IMR-90 (cell line): ENCODE measurements at regions not wholly inside any gene's neighbourhood (a gene's known extent, or its start where the extent isn't known, plus 50 kb on each side); places are given as distances from the start of the nearest gene placed in this dataset.

ENCODE experiments used
- ATAC-seq: fragments of 200-7000 bp; cut with Tn5 transposase; 2 replicates; pipeline ENCODE4 v1.9.1; 2020; ENCODE audit warnings: low read depth, mild to moderate bottlenecking, moderate library complexity
- BruUV-seq: library from RNA; stranded (reverse); fragments of 400-500 nt; replicated peaks from 2 replicates; lab custom pipeline; 2021; lab: Mats Ljungman, UMichigan
- CTCF ChIA-PET: fragments of 300-600 bp; formaldehyde crosslinking; extraction: SDS; loops from one replicate; lab custom pipeline; 2021; ENCODE audit warnings: antibody characterized with exemption; lab: Yijun Ruan, JAX
- POLR2A ChIA-PET: fragments of 300-600 bp; sonication (Branson Sonifier 250); formaldehyde crosslinking; loops from one replicate; lab custom pipeline; 2022; ENCODE audit warnings: antibody characterized with exemption; ENCODE audit not compliant: unreplicated experiment; lab: Charles Lee
- DNase-seq: peaks from one replicate; pipeline ENCODE4 v3.0.0; 2013
- H2AFZ ChIP-seq: replicated peaks from 2 replicates; pipeline ENCODE3; 2013; ENCODE audit warnings: low read length, mild to moderate bottlenecking; ENCODE audit not compliant: poor library complexity
- H2AK5ac ChIP-seq: 2 replicates; pipeline ENCODE4 v1.6.1; 2013; ENCODE audit warnings: low read depth, low read length, inconsistent platforms
- H2AK9ac ChIP-seq: replicated peaks from 2 replicates; pipeline ENCODE3; 2013; ENCODE audit warnings: mild to moderate bottlenecking, low read depth, low read length, moderate library complexity; ENCODE audit not compliant: poor library complexity
- H2BK120ac ChIP-seq: 2 replicates; pipeline ENCODE4 v1.6.1; 2013; ENCODE audit warnings: low read depth, low read length, inconsistent platforms
- H2BK15ac ChIP-seq: 3 replicates; pipeline ENCODE4 v1.6.1; 2013; ENCODE audit warnings: low read depth, low read length, inconsistent platforms
- H2BK20ac ChIP-seq: 2 replicates; pipeline ENCODE4 v1.6.1; 2013; ENCODE audit warnings: low read depth, mild to moderate bottlenecking, inconsistent platforms, low read length, moderate library complexity
- H2BK5ac ChIP-seq: 2 replicates; pipeline ENCODE4 v1.6.1; 2013; ENCODE audit warnings: mild to moderate bottlenecking, low read depth, low read length, inconsistent platforms; ENCODE audit not compliant: poor library complexity, severe bottlenecking
- H3K14ac ChIP-seq: replicated peaks from 2 replicates; pipeline ENCODE4 v1.6.1; 2013; ENCODE audit warnings: low read depth, low read length, inconsistent platforms
- H3K18ac ChIP-seq: 2 replicates; pipeline ENCODE4 v1.6.1; 2013; ENCODE audit warnings: low read depth, low read length, control low read depth
- H3K23ac ChIP-seq: 2 replicates; pipeline ENCODE4 v1.6.1; 2013; ENCODE audit warnings: low read depth, low read length, inconsistent platforms
- H3K27ac ChIP-seq: 2 replicates; pipeline ENCODE4 v1.5.1; 2013; ENCODE audit warnings: mild to moderate bottlenecking, control low read depth, low read length; ENCODE audit not compliant: insufficient read depth
- H3K27me3 ChIP-seq: 2 replicates; pipeline ENCODE4 v1.6.1; 2013; ENCODE audit warnings: low read length; ENCODE audit not compliant: control insufficient read depth, insufficient read depth
- H3K36me3 ChIP-seq: 2 replicates; pipeline ENCODE4 v1.6.1; 2013; ENCODE audit warnings: low read length, mixed read lengths; ENCODE audit not compliant: control insufficient read depth, insufficient read depth
- H3K4ac ChIP-seq: 2 replicates; pipeline ENCODE4 v1.6.1; 2013; ENCODE audit warnings: low read depth, low read length, inconsistent platforms
- H3K4me1 ChIP-seq: 2 replicates; pipeline ENCODE4 v1.6.1; 2013; ENCODE audit warnings: low read length, mixed read lengths; ENCODE audit not compliant: control insufficient read depth, insufficient read depth
- H3K4me2 ChIP-seq: 2 replicates; pipeline ENCODE4 v1.6.1; 2013; ENCODE audit warnings: low read depth, mild to moderate bottlenecking, control low read depth, low read length, moderate library complexity
- H3K4me3 ChIP-seq: 2 replicates; pipeline ENCODE4 v1.5.1; 2013; ENCODE audit warnings: low read depth, mild to moderate bottlenecking, control low read depth, low read length, moderate library complexity; ENCODE audit not compliant: insufficient read depth
- H3K56ac ChIP-seq: 2 replicates; pipeline ENCODE4 v1.6.1; 2013; ENCODE audit warnings: low read length, inconsistent platforms; ENCODE audit not compliant: insufficient read depth; ENCODE audit errors: extremely low read depth
- H3K79me1 ChIP-seq, 2 experiments: 2 replicates each; pipeline ENCODE4 v1.6.1; 2013; ENCODE audit warnings: low read length in 2 of 2, inconsistent platforms in 1 of 2, low read depth in 1 of 2
- H3K9ac ChIP-seq: 2 replicates; pipeline ENCODE4 v1.6.1; 2013; ENCODE audit warnings: low read depth, low read length, control low read depth
- H3K9me1 ChIP-seq: 2 replicates; pipeline ENCODE4 v1.6.1; 2013; ENCODE audit warnings: low read length, inconsistent platforms; ENCODE audit not compliant: insufficient read depth
- H3K9me3 ChIP-seq: 2 replicates; pipeline ENCODE4 v1.6.1; 2013; ENCODE audit warnings: low read length; ENCODE audit not compliant: control insufficient read depth, insufficient read depth
- H4K20me1 ChIP-seq: 2 replicates; pipeline ENCODE4 v1.6.1; 2013; ENCODE audit warnings: low read length, inconsistent platforms; ENCODE audit not compliant: insufficient read depth
- H4K5ac ChIP-seq: 2 replicates; pipeline ENCODE4 v1.6.1; 2013; ENCODE audit warnings: mild to moderate bottlenecking, low read depth, low read length, control low read depth
- H4K8ac ChIP-seq, 2 experiments: 2 replicates each; pipeline ENCODE4 v1.6.1; 2013; ENCODE audit warnings: low read depth in 2 of 2, low read length in 2 of 2, control low read depth in 1 of 2, inconsistent platforms in 1 of 2
- H4K91ac ChIP-seq: 2 replicates; pipeline ENCODE4 v1.6.1; 2013; ENCODE audit warnings: low read depth, low read length, inconsistent platforms; ENCODE audit not compliant: insufficient read depth
- CEBPB ChIP-seq: IDR thresholded peaks from 2 replicates; pipeline ENCODE4 v1.6.1; 2012; ENCODE audit warnings: low read depth, low read length, improper control_type of control experiment
- CHD1 ChIP-seq: IDR thresholded peaks from 2 replicates; pipeline ENCODE4 v1.6.1; 2012; ENCODE audit warnings: low read depth, low read length, improper control_type of control experiment
- FOS ChIP-seq: fragments of 150-350 bp; IDR thresholded peaks from 2 replicates; pipeline ENCODE4 v1.6.1; 2016; ENCODE audit warnings: low read depth, low read length
- MAFK ChIP-seq: IDR thresholded peaks from 2 replicates; pipeline ENCODE4 v1.6.1; 2012; ENCODE audit warnings: low read depth, low read length, improper control_type of control experiment
- POLR2A ChIP-seq: IDR thresholded peaks from 2 replicates; pipeline ENCODE4 v1.6.1; 2012; ENCODE audit warnings: mild to moderate bottlenecking, low read depth, low read length
- SMC3 ChIP-seq: fragments of 150-350 bp; IDR thresholded peaks from 2 replicates; pipeline ENCODE4 v1.6.1; 2016; ENCODE audit warnings: low read depth, mild to moderate bottlenecking, antibody characterized with exemption, low read length, moderate library complexity
- USF2 ChIP-seq: fragments of 150-350 bp; IDR thresholded peaks from 2 replicates; pipeline ENCODE4 v1.6.1; 2017; ENCODE audit warnings: mild to moderate bottlenecking, antibody characterized with exemption, low read length, low read depth
- WGBS, 2 experiments: methylation state at CpG; one replicate each; pipeline versions ENCODE4 v1.1.5 to v1.1.7; 2013; ENCODE audit warnings: missing lambda C conversion rate in 2 of 2; ENCODE audit not compliant: insufficient read length in 1 of 2; ENCODE audit errors: extremely low coverage in 2 of 2; 5-methylcytosine and 5-hydroxymethylcytosine counted together
- dilution Hi-C: fragments of 300-500 bp; cut with HindIII; formaldehyde crosslinking; loops from one replicate; pipeline ENCODE4 v1.14.3; 2018; ENCODE audit warnings: low sequenced_read_pairs; ENCODE audit not compliant: unreplicated experiment
- in situ Hi-C: fragments of 300-500 bp; cut with MboI; formaldehyde crosslinking; loops from 3 replicates; pipeline ENCODE4 v1.14.3; 2019; ENCODE audit warnings: low sequenced_read_pairs, inconsistent platforms, mixed read lengths
- intact Hi-C: fragments of 100-400 bp; cut with micrococcal nuclease; formaldehyde crosslinking; loops from 2 replicates; pipeline ENCODE4 v1.10.0; 2022

- Histone ChIP-seq H2BK15ac (no peak overlapping the region), H3K4me3 (no peak overlapping the region), H3K27me3 (no peaks in the 10 kb centered on the region), H3K14ac (no peak overlapping the region), H3K27ac (no peak overlapping the region), H3K4me2 (no peak overlapping the region), H2BK20ac (no peak overlapping the region), H3K9ac (no peak overlapping the region), H2BK120ac (no peak overlapping the region), H4K20me1 (no peaks in the 10 kb centered on the region), H4K91ac (no peak overlapping the region), H3K9me1 (no peaks in the 10 kb centered on the region), H3K9me3 (0 out of 2 replicates have a peak, but pooled peaks cover 3% of the 10 kb centered on the region), H3K18ac (no peak overlapping the region), H4K5ac (no peak overlapping the region), H3K79me1 (no peaks in the 10 kb centered on the region), H4K8ac (no peak overlapping the region), H2BK5ac (no peak overlapping the region), H3K4ac (no peak overlapping the region), H3K36me3 (no peaks in the 10 kb centered on the region), H2AFZ (no peak overlapping the region), H2AK5ac (no peak overlapping the region), H3K4me1 (no peaks in the 10 kb centered on the region), H3K56ac (no peak overlapping the region), H3K23ac (no peak overlapping the region), H2AK9ac (no peak overlapping the region)
- dilution Hi-C loops (no loop called here), in situ Hi-C loops (no loop called here), intact Hi-C loops (no loop called here)
- DNase-seq (no peak), ATAC-seq (no peak)
- BruUV-seq = no TSS peak
- ChIA-PET CTCF (no interaction called here), POLR2A (no interaction called here)
- TF ChIP-seq MAFK (no peak), SMC3 (no peak), FOS (no peak), POLR2A (no peak), USF2 (no peak), CHD1 (no peak), CEBPB (no peak)
- WGBS, 2 experiments = no CpG with 5 or more reads among the region's 3 CpGs
Measured at GRCh38 chr4:32206756-32207155, 1486.6 kb downstream of the PCDH7 start.
